GM13977 (cell line): ENCODE measurements at regions not wholly inside any gene's neighbourhood (a gene's known extent, or its start where the extent isn't known, plus 50 kb on each side); places are given as distances from the start of the nearest gene placed in this dataset.
"Not testable (repeated sequence)": the region's sequence is repeated elsewhere in the genome, so short reads cannot be mapped to it uniquely, and the experiment has no call there.

Experiments
- DNase-seq: peaks from one replicate; pipeline ENCODE4 v3.0.0; 2012; ENCODE audit warnings: low spot score
- CTCF ChIP-seq: IDR thresholded peaks from 2 replicates; pipeline ENCODE4 v1.5.1; 2012; ENCODE audit warnings: mild to moderate bottlenecking, control low read depth; ENCODE audit not compliant: insufficient read depth; ENCODE audit errors: extremely low read depth, missing control alignments
- in situ Hi-C: fragments of 300-500 bp; cut with MboI; formaldehyde crosslinking; loops from one replicate; pipeline ENCODE4 v1.12.0; 2022; ENCODE audit warnings: low sequenced_read_pairs, low pct_unique_long_range_greater_than_20kb, mixed read lengths, inconsistent platforms; ENCODE audit not compliant: unreplicated experiment

- in situ Hi-C loops: no loop called here
- TF ChIP-seq CTCF: no peak
- DNase-seq: no peak
Measured at GRCh38 chr6:145569140-145569539, 166.2 kb downstream of the EPM2A start.

- in situ Hi-C loops, DNase-seq: not testable (repeated sequence)
Measured at GRCh38 chr6:145570336-145570735, 165.0 kb downstream of the EPM2A start.

- in situ Hi-C loops, DNase-seq: not testable (repeated sequence)
Measured at GRCh38 chr6:145574269-145574668, 161.1 kb downstream of the EPM2A start.
